Astrocyte (in vitro differentiated cells and primary cell): ENCODE measurements at regions not wholly inside any gene's neighbourhood (a gene's known extent, or its start where the extent isn't known, plus 50 kb on each side); places are given as distances from the start of the nearest gene placed in this dataset.
A peak's percentile ranks its signal among the peaks of the same experiment; 100 is the strongest.

ENCODE experiments used
- DNase-seq: peaks from one replicate; pipeline ENCODE4 v3.0.0-alpha.2; 2010; ENCODE audit warnings: low read depth
- FAIRE-seq: peaks from 2 replicates; lab custom pipeline; 2011; peaks lifted over from hg19 to GRCh38; lab: Jason Lieb, UNC
- H2AFZ ChIP-seq: 2 replicates; pipeline ENCODE4 v1.6.0; 2012; ENCODE audit warnings: low read depth, low read length, inconsistent platforms
- H3K27ac ChIP-seq: 2 replicates; pipeline ENCODE4 v1.5.1; 2011; ENCODE audit warnings: low read depth, low read length, inconsistent platforms
- H3K27me3 ChIP-seq: 2 replicates; pipeline ENCODE4 v1.6.0; 2011; ENCODE audit warnings: low read length, inconsistent platforms; ENCODE audit not compliant: insufficient read depth
- H3K36me3 ChIP-seq: 2 replicates; pipeline ENCODE4 v1.5.1; 2011; ENCODE audit warnings: low read length, inconsistent platforms; ENCODE audit not compliant: insufficient read depth
- H3K4me1 ChIP-seq: 2 replicates; pipeline ENCODE4 v1.5.1; 2011; ENCODE audit warnings: low read length, inconsistent platforms; ENCODE audit not compliant: insufficient read depth
- H3K4me2 ChIP-seq: 2 replicates; pipeline ENCODE4 v1.6.0; 2012; ENCODE audit warnings: low read length, inconsistent platforms
- H3K4me3 ChIP-seq: 2 replicates; pipeline ENCODE4 v1.5.1; 2011; ENCODE audit warnings: low read depth, mild to moderate bottlenecking, low read length, inconsistent platforms; ENCODE audit not compliant: insufficient read depth
- H3K79me2 ChIP-seq: 2 replicates; pipeline ENCODE4 v1.6.0; 2012; ENCODE audit warnings: mild to moderate bottlenecking, low read length, inconsistent platforms; ENCODE audit not compliant: insufficient read depth
- H3K9ac ChIP-seq: 2 replicates; pipeline ENCODE4 v1.6.0; 2012; ENCODE audit warnings: mild to moderate bottlenecking, low read length, inconsistent platforms
- H3K9me3 ChIP-seq: 2 replicates; pipeline ENCODE4 v1.5.1; 2012; ENCODE audit warnings: low read depth, mild to moderate bottlenecking, low read length, inconsistent platforms; ENCODE audit not compliant: insufficient read depth
- H4K20me1 ChIP-seq: 2 replicates; pipeline ENCODE4 v1.6.0; 2012; ENCODE audit warnings: low read length, inconsistent platforms; ENCODE audit not compliant: insufficient read depth
- H3K27ac Mint-ChIP-seq: one replicate; pipeline ENCODE4 v1.8.0; 2021; ENCODE audit warnings: mild to moderate bottlenecking, mixed read lengths; ENCODE audit not compliant: unreplicated experiment
- H3K27me3 Mint-ChIP-seq: one replicate; pipeline ENCODE4 v1.8.0; 2021; ENCODE audit warnings: low read depth, mixed read lengths; ENCODE audit not compliant: unreplicated experiment
- H3K36me3 Mint-ChIP-seq: one replicate; pipeline ENCODE4 v1.8.0; 2021; ENCODE audit warnings: low read depth, mixed read lengths; ENCODE audit not compliant: unreplicated experiment
- H3K4me1 Mint-ChIP-seq: one replicate; pipeline ENCODE4 v1.8.0; 2021; ENCODE audit warnings: low read depth, mixed read lengths; ENCODE audit not compliant: unreplicated experiment
- H3K4me3 Mint-ChIP-seq: one replicate; pipeline ENCODE4 v1.8.0; 2021; ENCODE audit warnings: mild to moderate bottlenecking, moderate library complexity, mixed read lengths; ENCODE audit not compliant: unreplicated experiment
- H3K9me3 Mint-ChIP-seq: one replicate; pipeline ENCODE4 v1.8.0; 2021; ENCODE audit warnings: mild to moderate bottlenecking, mixed read lengths; ENCODE audit not compliant: unreplicated experiment
- EZH2 ChIP-seq: IDR thresholded peaks from 2 replicates; pipeline ENCODE4 v1.6.1; 2012; ENCODE audit warnings: mild to moderate bottlenecking, low read length, inconsistent platforms; ENCODE audit not compliant: insufficient read depth
- TF ChIP-seq, protein P1 (sequence below): IDR thresholded peaks from 2 replicates; pipeline ENCODE4 v1.5.1; 2011; ENCODE audit warnings: low read depth, mild to moderate bottlenecking, inconsistent platforms, low read length, moderate library complexity; ENCODE audit not compliant: insufficient read depth

DNA sequence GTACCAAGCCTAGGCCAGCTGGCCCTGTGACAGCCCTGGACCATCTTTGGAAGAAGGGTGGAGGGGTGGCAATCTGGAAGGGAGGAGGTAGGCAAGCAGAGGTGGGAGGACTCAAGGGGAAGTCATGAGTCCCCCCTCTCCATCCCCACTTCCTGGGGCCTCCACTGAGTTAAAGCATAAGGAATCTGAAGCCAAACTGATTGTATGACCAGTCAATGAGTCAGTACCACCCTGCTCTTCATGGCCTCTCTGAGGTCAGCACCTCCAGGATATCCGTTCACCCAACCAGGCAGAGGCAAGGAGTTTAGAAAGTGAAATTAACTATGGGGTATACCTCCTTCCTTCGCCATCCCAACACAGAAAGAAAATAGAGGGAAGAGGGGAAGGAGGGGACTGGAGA lies 272.7 kb downstream of the SOX9 start:
- TF ChIP-seq, protein P1, sequence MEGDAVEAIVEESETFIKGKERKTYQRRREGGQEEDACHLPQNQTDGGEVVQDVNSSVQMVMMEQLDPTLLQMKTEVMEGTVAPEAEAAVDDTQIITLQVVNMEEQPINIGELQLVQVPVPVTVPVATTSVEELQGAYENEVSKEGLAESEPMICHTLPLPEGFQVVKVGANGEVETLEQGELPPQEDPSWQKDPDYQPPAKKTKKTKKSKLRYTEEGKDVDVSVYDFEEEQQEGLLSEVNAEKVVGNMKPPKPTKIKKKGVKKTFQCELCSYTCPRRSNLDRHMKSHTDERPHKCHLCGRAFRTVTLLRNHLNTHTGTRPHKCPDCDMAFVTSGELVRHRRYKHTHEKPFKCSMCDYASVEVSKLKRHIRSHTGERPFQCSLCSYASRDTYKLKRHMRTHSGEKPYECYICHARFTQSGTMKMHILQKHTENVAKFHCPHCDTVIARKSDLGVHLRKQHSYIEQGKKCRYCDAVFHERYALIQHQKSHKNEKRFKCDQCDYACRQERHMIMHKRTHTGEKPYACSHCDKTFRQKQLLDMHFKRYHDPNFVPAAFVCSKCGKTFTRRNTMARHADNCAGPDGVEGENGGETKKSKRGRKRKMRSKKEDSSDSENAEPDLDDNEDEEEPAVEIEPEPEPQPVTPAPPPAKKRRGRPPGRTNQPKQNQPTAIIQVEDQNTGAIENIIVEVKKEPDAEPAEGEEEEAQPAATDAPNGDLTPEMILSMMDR: no peak
- TF ChIP-seq EZH2: no peak
- Histone ChIP-seq H2AFZ (no peak overlapping the region), H3K9ac (peak overlapping the region; percentile 74), H3K4me2 (peak overlapping the region; percentile 84), H4K20me1 (no peaks in the 10 kb centered on the region), H3K27me3 (no peaks in the 10 kb centered on the region), H3K79me2 (no peaks in the 10 kb centered on the region), H3K4me3 (peak overlapping the region; percentile 51), H3K4me1 (peaks cover 61% of the 10 kb centered on the region), H3K9me3 (no peaks in the 10 kb centered on the region), H3K36me3 (no peaks in the 10 kb centered on the region), H3K27ac (peak overlapping the region; percentile 90)
- no peaks in the 10 kb centered on the region for H3K9me3 Mint-ChIP-seq
- H3K27me3 Mint-ChIP-seq: no peaks in the 10 kb centered on the region
- peaks cover 11% of the 10 kb centered on the region for H3K36me3 Mint-ChIP-seq
- DNase-seq (peak; percentile 86), FAIRE-seq (peak; percentile 65)
- peak overlapping the region; percentile 60 for H3K27ac Mint-ChIP-seq
- H3K4me1 Mint-ChIP-seq: peaks cover 44% of the 10 kb centered on the region
- no peak overlapping the region for H3K4me3 Mint-ChIP-seq

DNA sequence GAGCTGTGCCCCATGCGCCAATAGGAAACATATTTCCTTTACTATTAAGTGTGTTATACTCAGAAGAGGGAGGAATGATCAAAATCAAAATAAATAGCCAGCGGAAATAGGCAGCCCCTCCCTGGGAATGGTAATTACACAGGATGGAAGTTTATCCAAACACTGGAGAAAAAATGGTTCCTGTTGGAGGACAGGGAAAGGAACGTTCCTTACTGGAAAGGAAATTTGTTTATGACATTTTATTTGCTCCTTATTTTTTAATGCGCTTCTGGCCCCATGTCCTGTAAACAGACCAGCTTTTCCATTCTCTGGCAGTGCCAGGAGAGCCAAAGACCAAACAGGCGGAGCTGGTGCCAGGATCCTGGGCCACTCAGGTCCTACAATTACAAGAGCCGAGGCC lies 273.7 kb downstream of the SOX9 start:
- Histone ChIP-seq H3K27me3 (no peaks in the 10 kb centered on the region), H3K4me3 (no peak overlapping the region), H2AFZ (no peak overlapping the region), H3K79me2 (no peaks in the 10 kb centered on the region), H4K20me1 (no peaks in the 10 kb centered on the region), H3K4me2 (peak overlapping the region; percentile 84), H3K27ac (peak overlapping the region; percentile 90), H3K9me3 (no peaks in the 10 kb centered on the region), H3K9ac (peak overlapping the region; percentile 74), H3K36me3 (no peaks in the 10 kb centered on the region), H3K4me1 (peaks cover 54% of the 10 kb centered on the region)
- DNase-seq (no peak), FAIRE-seq (no peak)
- Mint-ChIP-seq H3K4me3 (no peak overlapping the region), H3K4me1 (peaks cover 39% of the 10 kb centered on the region), H3K27me3 (no peaks in the 10 kb centered on the region), H3K9me3 (no peaks in the 10 kb centered on the region), H3K27ac (no peak overlapping the region), H3K36me3 (peaks cover 11% of the 10 kb centered on the region)
- TF ChIP-seq EZH2: no peak
- TF ChIP-seq, protein P1: no peak

DNA sequence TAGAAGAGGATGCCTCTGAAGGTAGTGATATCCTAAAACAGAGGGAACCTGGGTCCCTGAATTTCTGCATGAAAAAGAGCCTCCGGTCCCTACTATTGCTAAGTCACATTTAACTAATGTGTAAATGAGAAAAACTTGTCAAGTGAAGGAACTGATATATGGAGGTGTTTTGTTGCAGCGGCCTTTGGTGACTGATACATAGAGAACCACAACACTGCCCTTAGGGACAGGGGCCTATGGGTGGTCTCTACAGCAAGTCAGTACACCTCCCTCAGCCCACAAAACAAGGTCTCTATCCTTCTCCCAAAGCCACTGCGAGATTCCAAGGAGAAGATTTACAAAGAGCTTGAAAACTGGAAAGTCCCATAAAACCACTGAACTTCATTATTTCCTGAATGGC lies 275.3 kb downstream of the SOX9 start:
- H3K4me1 Mint-ChIP-seq: peaks cover 39% of the 10 kb centered on the region
- no peak for TF ChIP-seq EZH2
- TF ChIP-seq, protein P1: no peak
- H3K27me3 Mint-ChIP-seq: no peaks in the 10 kb centered on the region
- no peaks in the 10 kb centered on the region for H3K79me2 ChIP-seq
- no peak overlapping the region for H3K27ac ChIP-seq
- H3K4me3 ChIP-seq: no peak overlapping the region
- DNase-seq (no peak), FAIRE-seq (no peak)
- H3K36me3 ChIP-seq: no peaks in the 10 kb centered on the region
- no peak overlapping the region for H2AFZ ChIP-seq
- peaks cover 46% of the 10 kb centered on the region for H3K4me1 ChIP-seq
- peaks cover 3% of the 10 kb centered on the region for H3K9me3 Mint-ChIP-seq
- H3K36me3 Mint-ChIP-seq: peaks cover 13% of the 10 kb centered on the region
- no peaks in the 10 kb centered on the region for H3K9me3 ChIP-seq
- no peak overlapping the region for H3K4me2 ChIP-seq
- H3K4me3 Mint-ChIP-seq: no peak overlapping the region
- H3K9ac ChIP-seq: no peak overlapping the region
- no peaks in the 10 kb centered on the region for H4K20me1 ChIP-seq
- no peak overlapping the region for H3K27ac Mint-ChIP-seq
- no peaks in the 10 kb centered on the region for H3K27me3 ChIP-seq
